Loucy (cell line): ENCODE measurements at regions not wholly inside any gene's neighbourhood (a gene's known extent, or its start where the extent isn't known, plus 50 kb on each side); places are given as distances from the start of the nearest gene placed in this dataset.

Experiments
- H2AFZ ChIP-seq: fragments of 200-600 bp; sonication (generic); 2 replicates; pipeline ENCODE4 v1.6.0; 2016; ENCODE audit warnings: antibody characterized with exemption, mild to moderate bottlenecking, low read length, moderate library complexity
- H3F3A ChIP-seq: fragments of 200-600 bp; 2 replicates; pipeline ENCODE4 v1.6.0; 2016; ENCODE audit warnings: antibody characterized with exemption, low read depth, mild to moderate bottlenecking
- H3K27me3 ChIP-seq: fragments of 200-600 bp; sonication (generic); 2 replicates; pipeline ENCODE4 v1.6.1; 2014; ENCODE audit warnings: low read length, mild to moderate bottlenecking; ENCODE audit not compliant: insufficient read depth, poor library complexity, severe bottlenecking
- H3K36me3 ChIP-seq: fragments of 200-600 bp; sonication (generic); 2 replicates; pipeline ENCODE4 v1.6.1; 2016; ENCODE audit warnings: low read length; ENCODE audit not compliant: insufficient read depth
- H3K4me1 ChIP-seq: fragments of 200-600 bp; sonication (generic); 2 replicates; pipeline ENCODE4 v1.5.1; 2014; ENCODE audit warnings: low read length, mild to moderate bottlenecking; ENCODE audit not compliant: insufficient read depth, poor library complexity, severe bottlenecking
- H3K4me2 ChIP-seq: fragments of 200-600 bp; sonication (generic); 2 replicates; pipeline ENCODE4 v1.6.0; 2014; ENCODE audit warnings: antibody characterized with exemption, low read length, low read depth, mild to moderate bottlenecking; ENCODE audit not compliant: poor library complexity, severe bottlenecking
- H3K4me3 ChIP-seq: fragments of 200-600 bp; sonication (generic); 2 replicates; pipeline ENCODE4 v1.5.1; 2014; ENCODE audit warnings: low read length, mild to moderate bottlenecking, mixed read lengths; ENCODE audit not compliant: poor library complexity, severe bottlenecking
- H3K79me2 ChIP-seq: fragments of 200-600 bp; sonication (generic); 2 replicates; pipeline ENCODE4 v1.6.1; 2014; ENCODE audit warnings: low read length; ENCODE audit not compliant: insufficient read depth
- H3K9ac ChIP-seq: fragments of 200-600 bp; sonication (generic); 2 replicates; pipeline ENCODE4 v1.6.0; 2014; ENCODE audit warnings: mild to moderate bottlenecking, low read depth, low read length, moderate library complexity; ENCODE audit not compliant: poor library complexity, severe bottlenecking
- H3K9me2 ChIP-seq: fragments of 200-600 bp; sonication (generic); replicated peaks from 2 replicates; pipeline ENCODE4 v1.6.1; 2016; ENCODE audit warnings: low read depth, low read length, mixed read lengths
- H3K9me3 ChIP-seq: fragments of 200-600 bp; sonication (generic); 2 replicates; pipeline ENCODE4 v1.6.1; 2014; ENCODE audit warnings: mild to moderate bottlenecking, antibody characterized with exemption, low read length, low read depth; ENCODE audit not compliant: insufficient read depth
- H4K20me1 ChIP-seq: fragments of 200-600 bp; sonication (generic); 2 replicates; pipeline ENCODE4 v1.6.0; 2014; ENCODE audit warnings: antibody characterized with exemption, low read length, mild to moderate bottlenecking; ENCODE audit not compliant: insufficient read depth, poor library complexity, severe bottlenecking
- CTCF ChIP-seq: fragments of 200-600 bp; sonication (generic); conservative IDR thresholded peaks from 2 replicates; pipeline ENCODE4 v1.5.1; 2014; ENCODE audit warnings: mild to moderate bottlenecking, antibody characterized with exemption, low read length
- EZH2phosphoT487 ChIP-seq: fragments of 200-600 bp; IDR thresholded peaks from 2 replicates; pipeline ENCODE4 v1.6.1; 2018; ENCODE audit warnings: antibody characterized with exemption, mild to moderate bottlenecking, moderate library complexity, borderline replicate concordance

GRCh38 chr5:153421676-153422075 lies 68.8 kb upstream of the GRIA1 start:
- Histone ChIP-seq H3K9me3 (no peaks in the 10 kb centered on the region), H2AFZ (no peak overlapping the region), H3K4me2 (no peak overlapping the region), H3K36me3 (no peaks in the 10 kb centered on the region), H3F3A (no peaks in the 10 kb centered on the region), H4K20me1 (no peaks in the 10 kb centered on the region), H3K9ac (no peak overlapping the region), H3K4me3 (no peak overlapping the region), H3K9me2 (no peaks in the 10 kb centered on the region), H3K27me3 (no peaks in the 10 kb centered on the region), H3K79me2 (no peaks in the 10 kb centered on the region), H3K4me1 (no peaks in the 10 kb centered on the region)
- no peak for TF ChIP-seq EZH2phosphoT487
- TF ChIP-seq CTCF = no peak

GRCh38 chr5:153425914-153426313 lies 64.6 kb upstream of the GRIA1 start:
- H2AFZ ChIP-seq = no peak overlapping the region
- no peaks in the 10 kb centered on the region for H3F3A ChIP-seq
- H3K36me3 ChIP-seq = no peaks in the 10 kb centered on the region
- no peaks in the 10 kb centered on the region for H3K27me3 ChIP-seq
- H3K9ac ChIP-seq = no peak overlapping the region
- H3K9me3 ChIP-seq = no peaks in the 10 kb centered on the region
- H4K20me1 ChIP-seq = no peaks in the 10 kb centered on the region
- no peak overlapping the region for H3K4me2 ChIP-seq
- H3K4me1 ChIP-seq = no peaks in the 10 kb centered on the region
- no peaks in the 10 kb centered on the region for H3K79me2 ChIP-seq
- TF ChIP-seq EZH2phosphoT487 = no peak
- peak; percentile 33 for TF ChIP-seq CTCF
- no peaks in the 10 kb centered on the region for H3K9me2 ChIP-seq
- no peak overlapping the region for H3K4me3 ChIP-seq

GRCh38 chr5:153429761-153430380 lies 60.6 kb upstream of the GRIA1 start:
- H3K9me2 ChIP-seq = no peaks in the 10 kb centered on the region
- H3K4me1 ChIP-seq = no peaks in the 10 kb centered on the region
- H3K4me3 ChIP-seq = no peak overlapping the region
- no peaks in the 10 kb centered on the region for H3K9me3 ChIP-seq
- TF ChIP-seq CTCF = no peak
- no peak for TF ChIP-seq EZH2phosphoT487
- H3K27me3 ChIP-seq = no peaks in the 10 kb centered on the region
- H3K4me2 ChIP-seq = no peak overlapping the region
- no peaks in the 10 kb centered on the region for H3K79me2 ChIP-seq
- no peaks in the 10 kb centered on the region for H3F3A ChIP-seq
- H3K9ac ChIP-seq = no peak overlapping the region
- no peak overlapping the region for H2AFZ ChIP-seq
- H3K36me3 ChIP-seq = no peaks in the 10 kb centered on the region
- H4K20me1 ChIP-seq = no peaks in the 10 kb centered on the region
